ENCODE measurements at regions not wholly inside any gene's neighbourhood (a gene's known extent, or its start where the extent isn't known, plus 50 kb on each side); places are given as distances from the start of the nearest gene placed in this dataset.
"Not testable (repeated sequence)": the region's sequence is repeated elsewhere in the genome, so short reads cannot be mapped to it uniquely, and the experiment has no call there.

- not testable (repeated sequence) for DNase-seq (ENCODE audit: low spot score)
These were observed 151.7 kb downstream of the TMEM121 start for GRCh38 chr14:105678057-105678456.

GRCh38 chr14:105678996-105679958 is 152.9 kb downstream of the TMEM121 start:
- not testable (repeated sequence) for DNase-seq (ENCODE audit: low spot score)

- DNase-seq (ENCODE audit: low spot score): not testable (repeated sequence)
These were observed 153.8 kb downstream of the TMEM121 start for GRCh38 chr14:105679959-105680735.

- DNase-seq (ENCODE audit: low spot score): not testable (repeated sequence)
These were observed 154.3 kb downstream of the TMEM121 start for GRCh38 chr14:105680736-105681098.

GRCh38 chr14:105681606-105682185 is 155.3 kb downstream of the TMEM121 start:
- DNase-seq (ENCODE audit: low spot score): not testable (repeated sequence)

- not testable (repeated sequence) for DNase-seq (ENCODE audit: low spot score)
These were observed 156.1 kb downstream of the TMEM121 start for GRCh38 chr14:105682442-105682841.

GRCh38 chr14:105682956-105683570 is 156.7 kb downstream of the TMEM121 start:
- no peak for DNase-seq (ENCODE audit: low spot score)

GRCh38 chr14:105684056-105684455 is 157.7 kb downstream of the TMEM121 start:
- DNase-seq (ENCODE audit: low spot score): not testable (repeated sequence)

GRCh38 chr14:105684597-105684996 is 158.2 kb downstream of the TMEM121 start:
- DNase-seq (ENCODE audit: low spot score): not testable (repeated sequence)

- no peak for DNase-seq (ENCODE audit: low spot score)
These were observed 158.6 kb downstream of the TMEM121 start for GRCh38 chr14:105685003-105685402.

- DNase-seq (ENCODE audit: low spot score): not testable (repeated sequence)
These were observed 159.2 kb downstream of the TMEM121 start for GRCh38 chr14:105685605-105686004.

- not testable (repeated sequence) for DNase-seq (ENCODE audit: low spot score)
These were observed 159.7 kb downstream of the TMEM121 start for GRCh38 chr14:105686050-105686449.

- DNase-seq (ENCODE audit: low spot score): not testable (repeated sequence)
These were observed 160.2 kb downstream of the TMEM121 start for GRCh38 chr14:105686462-105687170.

GRCh38 chr14:105687171-105688022 is 161.0 kb downstream of the TMEM121 start:
- DNase-seq (ENCODE audit: low spot score): not testable (repeated sequence)

- DNase-seq (ENCODE audit: low spot score): not testable (repeated sequence)
These were observed 161.6 kb downstream of the TMEM121 start for GRCh38 chr14:105688023-105688351.

GRCh38 chr14:105688664-105689221 is 162.4 kb downstream of the TMEM121 start:
- not testable (repeated sequence) for DNase-seq (ENCODE audit: low spot score)

GRCh38 chr14:105689722-105690121 is 163.3 kb downstream of the TMEM121 start:
- DNase-seq (ENCODE audit: low spot score): no peak

GRCh38 chr14:105690671-105691070 is 164.3 kb downstream of the TMEM121 start:
- no peak for DNase-seq (ENCODE audit: low spot score)

GRCh38 chr14:105691321-105692109 is 165.1 kb downstream of the TMEM121 start:
- DNase-seq (ENCODE audit: low spot score): not testable (repeated sequence)
